HG03280 (cell line): ENCODE measurements at regions not wholly inside any gene's neighbourhood (a gene's known extent, or its start where the extent isn't known, plus 50 kb on each side); places are given as distances from the start of the nearest gene placed in this dataset.
A peak's percentile ranks its signal among the peaks of the same experiment; 100 is the strongest.

Experiments used
- ATAC-seq: cut with Tn5 transposase; IDR thresholded peaks from one replicate; pipeline ENCODE4 v1.9.1; 2021; ENCODE audit warnings: mild to moderate bottlenecking, moderate library complexity; ENCODE audit not compliant: unreplicated experiment

DNA sequence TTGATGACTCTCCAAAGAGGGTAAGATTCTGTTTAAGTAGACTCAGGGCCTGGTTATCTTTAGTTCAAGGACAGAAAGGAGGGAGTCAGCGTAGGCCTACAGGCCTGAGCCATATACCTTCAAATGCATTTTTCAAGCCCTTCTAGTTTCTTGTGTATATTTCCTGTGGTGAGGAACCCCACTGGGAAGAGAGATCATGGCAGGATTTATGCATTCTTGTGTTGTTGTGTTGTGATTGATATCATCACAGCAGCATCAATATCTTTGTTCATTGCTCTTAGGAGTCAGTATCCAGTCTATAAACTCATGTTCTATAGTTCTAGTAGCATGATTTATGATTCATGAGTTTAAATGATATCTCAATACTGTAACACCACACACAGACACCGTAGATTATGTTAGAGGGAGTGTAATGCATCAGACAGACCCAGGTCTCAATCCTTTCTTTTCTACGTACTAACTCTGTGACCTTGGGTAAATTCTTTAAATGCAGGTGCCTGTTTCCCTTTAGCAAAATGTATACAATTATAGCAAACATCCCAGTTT is 427.5 kb downstream of the PDCD6IP start:
- ATAC-seq: no peak

DNA sequence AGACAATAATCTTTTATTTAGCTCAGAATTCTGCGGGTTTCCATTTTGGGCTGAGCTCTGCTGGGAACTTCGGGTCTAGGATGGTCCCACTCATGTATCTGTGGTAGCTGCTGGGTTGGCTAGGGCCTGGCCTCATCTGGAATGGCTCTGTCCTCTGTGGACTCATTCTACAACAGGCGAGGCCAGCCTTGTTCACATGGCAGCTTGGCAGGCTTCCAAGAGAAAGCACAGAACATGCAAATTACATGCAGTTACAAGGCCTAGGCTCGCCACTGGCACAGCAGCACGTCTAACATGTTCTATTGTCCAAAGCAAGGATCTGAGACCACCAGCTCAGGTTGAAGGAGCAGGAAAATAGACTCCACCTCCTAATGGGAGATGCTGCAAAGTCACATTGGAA is 431.4 kb downstream of the PDCD6IP start:
- ATAC-seq: no peak

DNA sequence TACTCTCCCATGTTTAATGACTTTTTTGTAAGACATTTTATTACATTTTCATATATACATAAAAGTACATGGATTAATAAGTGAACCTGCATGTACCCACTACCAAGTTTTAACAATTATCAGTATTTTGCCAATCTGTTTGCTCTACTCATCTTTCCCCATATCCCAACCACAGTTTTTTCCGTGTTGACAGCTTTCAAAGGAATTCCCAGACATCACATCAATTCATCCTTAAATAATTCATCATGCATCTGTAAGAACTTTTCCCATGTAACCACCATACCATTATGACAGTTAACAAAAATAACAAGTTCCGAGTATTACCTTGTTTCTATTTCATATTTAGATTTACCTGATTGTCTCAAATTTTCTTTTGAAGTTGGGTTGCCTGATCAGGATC is 436.7 kb downstream of the PDCD6IP start:
- ATAC-seq: no peak

DNA sequence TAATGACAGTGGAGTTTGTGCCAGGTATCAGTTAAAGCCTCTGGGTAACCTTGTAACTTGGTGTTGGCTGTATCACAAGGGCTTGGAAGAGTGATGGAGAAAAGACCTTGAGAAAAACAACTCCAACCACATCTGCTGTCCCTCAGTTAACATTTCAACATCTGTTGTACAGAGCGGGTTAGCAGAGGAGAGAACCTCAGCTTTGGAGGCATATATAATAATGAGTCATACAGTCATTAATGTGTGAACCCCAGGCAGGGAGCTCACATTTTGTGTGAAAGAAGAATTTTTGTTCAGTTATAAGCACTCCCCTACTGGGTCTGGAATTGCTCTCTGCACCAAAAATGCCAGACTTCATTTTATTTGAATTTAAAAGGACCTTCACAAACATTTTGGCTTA is 439.5 kb downstream of the PDCD6IP start:
- no peak for ATAC-seq

DNA sequence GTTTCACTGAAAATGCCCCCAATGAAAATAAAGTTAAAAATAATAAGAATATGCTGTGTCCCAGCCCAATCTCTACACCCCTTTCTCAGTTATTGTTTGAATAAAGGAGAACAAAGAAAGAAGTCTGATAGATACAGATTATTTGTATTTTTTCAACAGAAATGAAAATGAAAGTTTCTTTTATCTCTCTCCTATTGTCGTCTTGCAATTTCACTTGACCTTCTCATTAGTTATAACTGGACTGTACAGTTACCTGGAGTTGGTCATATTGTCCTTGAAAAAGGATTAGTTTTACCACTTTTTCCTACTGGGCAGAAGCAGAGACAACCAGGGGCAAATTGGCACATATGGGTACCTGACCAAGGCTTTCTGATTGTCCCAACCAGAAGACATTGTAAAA is 440.0 kb downstream of the PDCD6IP start:
- ATAC-seq: no peak

DNA sequence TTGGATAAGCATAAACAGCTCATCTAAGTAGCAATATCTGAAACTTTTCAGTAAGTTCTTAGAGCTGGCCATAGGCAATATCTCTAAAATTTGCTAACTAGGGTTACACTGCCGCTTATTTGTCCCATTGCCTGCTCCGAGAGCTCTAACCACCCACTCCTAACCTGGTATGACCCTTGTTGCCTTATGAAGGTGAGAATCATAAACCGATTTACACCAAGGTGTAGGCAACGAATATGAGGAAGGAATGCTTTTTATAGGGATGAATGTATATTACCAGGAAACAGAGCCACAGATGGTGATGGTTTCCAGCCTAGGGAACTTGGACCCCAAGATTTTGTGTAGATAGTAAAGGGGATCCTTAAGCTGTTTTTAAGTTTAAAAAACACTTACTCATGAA is 440.9 kb downstream of the PDCD6IP start:
- no peak for ATAC-seq

DNA sequence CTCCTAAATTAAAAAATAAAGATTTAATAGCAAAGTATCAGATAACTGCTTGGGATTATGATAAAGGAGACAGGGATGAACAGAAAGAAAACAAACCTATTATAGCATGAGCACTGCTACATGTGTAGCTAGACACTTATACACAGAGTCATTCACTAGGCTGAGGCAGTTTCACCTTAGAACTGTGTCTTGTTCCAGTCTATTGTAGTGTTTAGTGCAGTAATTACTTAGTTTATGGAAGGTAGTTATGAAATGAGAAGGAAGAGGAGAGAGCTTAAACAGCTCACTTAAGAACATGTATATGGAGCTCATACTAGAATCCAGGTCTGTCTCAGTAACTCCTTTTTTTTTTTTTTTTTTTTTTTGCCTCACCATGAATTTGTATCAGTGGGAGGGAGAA is 441.4 kb downstream of the PDCD6IP start:
- ATAC-seq: no peak

DNA sequence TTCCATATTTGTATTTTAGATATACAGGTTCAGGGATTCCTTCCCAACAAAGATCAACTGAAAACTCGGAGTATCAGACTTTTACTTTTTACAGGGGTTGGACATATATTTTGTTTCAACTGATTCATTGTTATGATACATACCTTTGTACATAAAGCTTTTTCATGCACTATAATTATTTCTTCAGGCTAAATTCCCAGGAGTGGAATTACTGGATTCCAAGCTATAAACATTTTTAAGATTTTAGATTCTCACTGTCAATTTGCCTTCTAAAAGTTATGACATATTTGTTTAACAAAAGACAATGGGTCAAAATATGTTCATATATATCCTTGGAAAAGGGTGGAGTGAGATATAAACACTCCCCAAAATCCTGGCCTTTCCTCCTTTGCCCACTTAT is 449.0 kb downstream of the PDCD6IP start:
- ATAC-seq: no peak

DNA sequence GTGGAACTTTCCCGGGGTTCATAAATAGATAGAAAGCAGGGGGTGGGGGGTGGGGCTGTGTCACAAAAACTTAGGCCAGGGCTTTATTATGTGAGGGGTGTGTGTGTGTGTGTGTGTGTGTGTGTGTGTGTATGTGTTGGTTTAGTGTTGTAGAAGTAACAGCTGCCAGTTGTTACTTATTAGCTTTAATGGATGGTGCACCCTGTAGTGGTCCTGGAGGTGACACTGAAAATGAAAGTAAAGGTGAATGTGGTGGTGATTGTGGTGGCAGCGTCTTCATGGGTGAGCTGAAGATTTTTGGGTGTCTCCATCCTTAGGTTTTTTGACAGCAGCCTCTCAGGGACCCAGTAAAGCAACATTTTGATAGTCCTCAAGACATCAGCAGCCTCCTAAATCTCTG is 449.9 kb downstream of the PDCD6IP start:
- peak; percentile 83 for ATAC-seq

DNA sequence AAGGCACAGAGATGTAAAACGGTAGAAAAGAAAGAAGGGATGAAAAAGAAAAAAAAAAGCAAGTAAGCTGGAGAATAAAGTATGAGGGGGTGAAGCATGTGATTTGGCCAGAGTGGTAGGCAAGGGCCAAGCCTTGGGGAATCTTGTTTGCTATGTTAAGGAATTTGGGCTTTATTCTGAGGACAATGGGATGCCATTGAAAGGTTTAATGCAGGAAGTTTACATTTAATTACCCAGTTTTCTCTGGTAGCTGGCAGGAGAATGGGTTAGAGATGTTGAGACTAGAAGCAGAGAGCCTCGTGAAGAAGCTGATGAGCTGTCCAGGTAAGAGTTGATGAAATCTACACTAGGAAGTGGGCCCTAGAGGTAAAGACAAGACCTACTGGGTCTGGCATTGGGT is 455.9 kb downstream of the PDCD6IP start:
- no peak for ATAC-seq

DNA sequence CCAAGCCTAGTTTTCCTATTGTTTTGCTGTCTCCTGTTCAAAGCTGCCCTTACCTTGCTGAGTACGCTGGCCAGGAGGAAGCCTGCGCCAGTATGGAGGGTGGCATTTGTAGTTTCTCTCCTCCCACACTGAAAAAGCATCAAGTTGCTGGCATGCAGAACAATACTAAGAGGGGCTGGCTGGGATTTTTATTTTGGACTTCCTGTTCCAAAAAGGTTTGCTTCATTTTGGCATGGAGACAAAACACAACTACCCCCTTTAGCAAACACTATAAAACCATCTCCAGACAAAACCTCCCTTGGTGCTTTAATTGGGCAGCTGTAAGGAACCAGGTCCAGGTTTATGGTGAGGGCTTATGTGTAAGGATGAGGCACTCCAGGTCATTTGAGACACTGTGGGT is 457.6 kb downstream of the PDCD6IP start:
- no peak for ATAC-seq

DNA sequence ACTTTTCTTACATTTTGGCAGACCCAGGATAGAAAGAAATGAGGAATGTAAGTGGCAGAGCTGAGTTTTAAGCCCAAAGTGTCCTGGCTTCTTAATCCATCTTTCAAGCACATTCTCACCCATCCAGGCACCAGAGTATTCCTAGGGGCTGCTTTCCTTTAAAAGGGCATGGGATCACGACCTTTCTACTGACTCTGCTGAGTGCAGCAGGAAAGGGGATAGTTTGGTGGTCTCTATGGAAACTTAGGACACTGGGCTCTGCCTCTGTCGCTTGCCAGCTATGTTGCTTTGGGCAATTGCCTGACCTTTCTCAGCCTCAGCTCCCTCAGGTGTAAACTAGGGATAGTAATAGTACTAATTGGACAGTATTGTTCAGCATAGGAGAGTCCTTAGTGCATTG is 458.4 kb downstream of the PDCD6IP start:
- no peak for ATAC-seq

DNA sequence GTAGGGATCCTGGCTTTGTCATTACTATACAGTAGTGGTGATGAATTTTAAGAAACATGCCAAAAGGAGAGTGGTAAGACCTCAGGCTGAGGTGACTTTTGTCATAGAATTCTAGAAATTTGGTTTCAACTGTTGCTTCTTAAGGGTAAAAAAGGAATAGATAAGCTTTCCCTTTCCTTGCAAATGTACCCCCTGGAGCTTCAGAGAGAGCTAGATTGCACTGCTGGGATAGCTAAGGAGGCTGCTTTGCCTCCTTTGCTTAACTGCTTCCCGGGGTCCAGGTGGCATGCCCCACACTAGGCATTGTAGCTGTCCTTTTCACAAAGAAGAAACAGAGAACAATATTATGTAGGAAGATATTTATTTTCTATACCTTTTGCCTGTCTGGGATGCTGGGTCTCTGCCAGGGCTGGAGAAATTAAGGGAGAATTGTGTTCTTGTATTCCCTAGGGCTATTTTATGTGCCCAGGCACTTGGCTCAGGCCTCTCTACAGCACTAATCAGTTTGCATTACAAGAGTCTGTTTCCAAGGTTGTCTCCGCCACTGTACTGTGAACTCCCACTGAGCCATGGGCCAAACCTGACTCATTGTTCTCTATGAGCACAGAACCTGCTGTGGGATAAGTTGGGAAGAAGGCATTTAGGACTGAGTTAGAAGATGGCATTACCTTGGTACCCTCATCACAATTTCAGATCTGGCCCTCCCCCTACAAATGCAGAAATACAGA is 460.0 kb downstream of the PDCD6IP start:
- ATAC-seq: no peak

DNA sequence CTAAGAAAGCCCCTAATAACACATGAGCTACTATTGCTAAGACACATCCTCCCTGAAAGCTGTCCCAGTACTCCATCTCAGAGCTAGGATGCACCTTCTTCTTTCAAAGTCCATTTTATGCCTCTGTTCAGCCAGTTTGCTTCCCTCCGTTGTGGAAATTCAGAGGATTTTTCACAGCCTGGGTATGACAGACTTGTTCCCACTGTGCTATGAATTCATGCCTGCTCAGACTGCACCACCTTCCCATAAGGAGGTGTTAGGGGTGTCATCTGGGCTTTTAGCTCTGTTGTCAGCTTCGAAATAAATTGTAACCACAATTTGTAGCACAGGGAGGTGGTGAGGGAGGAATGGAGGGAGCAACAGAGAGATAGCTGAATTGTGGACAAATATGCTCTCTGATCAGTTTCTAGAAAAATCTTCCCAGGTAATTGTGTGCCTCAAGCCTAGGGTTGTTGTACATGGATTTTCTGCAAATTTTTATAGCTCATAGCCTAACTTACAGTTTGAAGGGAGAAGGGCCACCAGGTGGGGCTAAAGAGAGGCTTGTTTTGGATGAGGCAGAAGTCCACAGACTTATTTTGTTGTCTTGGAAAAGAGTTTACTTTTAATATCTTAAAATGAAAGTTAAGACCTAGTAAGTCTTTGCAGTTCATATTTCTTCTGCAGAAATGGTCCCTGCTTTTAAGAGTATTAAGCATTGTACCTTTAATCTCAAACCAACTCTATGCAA is 462.0 kb downstream of the PDCD6IP start:
- ATAC-seq: no peak

DNA sequence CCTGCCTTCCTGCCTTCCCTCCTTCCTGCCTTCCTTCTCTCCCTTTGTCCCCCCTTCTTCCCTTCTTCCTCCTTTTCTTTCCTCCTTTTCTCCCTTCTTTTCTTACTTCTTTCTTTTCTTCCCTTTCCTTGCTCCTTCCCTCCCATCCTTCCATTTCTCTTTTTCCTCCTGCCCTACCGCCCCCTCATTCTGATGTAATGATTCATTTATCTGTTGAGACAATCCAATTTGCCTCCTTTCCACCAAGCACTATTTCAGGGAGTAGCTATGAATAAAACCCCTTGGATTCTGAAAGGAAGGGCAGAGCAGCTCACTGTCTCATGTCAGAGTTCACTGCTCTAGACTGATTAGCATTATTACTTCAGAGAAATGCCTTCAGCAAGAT is 462.6 kb downstream of the PDCD6IP start:
- no peak for ATAC-seq

DNA sequence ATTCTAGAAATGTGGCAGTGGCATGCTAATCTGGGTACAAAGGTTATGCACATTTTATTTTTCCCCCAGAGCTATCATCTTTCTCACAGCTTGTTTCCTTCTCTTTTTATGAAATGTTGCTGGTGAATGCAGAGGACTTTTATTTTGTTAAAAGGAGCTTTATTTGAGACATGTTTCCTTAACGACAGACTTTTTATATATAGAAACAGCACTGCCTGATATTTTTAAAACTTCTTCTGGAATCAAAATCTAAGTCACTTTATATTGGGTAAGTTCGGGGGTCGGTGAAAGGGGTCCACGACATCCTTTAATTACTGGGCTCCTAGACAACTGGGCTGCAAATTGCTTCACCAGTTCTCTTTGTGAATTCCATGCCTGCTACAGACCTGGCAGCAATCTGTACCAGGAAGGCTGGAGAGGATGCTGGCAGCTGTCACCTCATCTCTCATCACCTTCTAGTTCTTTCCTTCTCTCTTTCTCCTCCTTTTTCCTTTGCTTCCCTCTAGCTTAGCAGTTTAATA is 464.7 kb downstream of the PDCD6IP start:
- ATAC-seq: no peak

DNA sequence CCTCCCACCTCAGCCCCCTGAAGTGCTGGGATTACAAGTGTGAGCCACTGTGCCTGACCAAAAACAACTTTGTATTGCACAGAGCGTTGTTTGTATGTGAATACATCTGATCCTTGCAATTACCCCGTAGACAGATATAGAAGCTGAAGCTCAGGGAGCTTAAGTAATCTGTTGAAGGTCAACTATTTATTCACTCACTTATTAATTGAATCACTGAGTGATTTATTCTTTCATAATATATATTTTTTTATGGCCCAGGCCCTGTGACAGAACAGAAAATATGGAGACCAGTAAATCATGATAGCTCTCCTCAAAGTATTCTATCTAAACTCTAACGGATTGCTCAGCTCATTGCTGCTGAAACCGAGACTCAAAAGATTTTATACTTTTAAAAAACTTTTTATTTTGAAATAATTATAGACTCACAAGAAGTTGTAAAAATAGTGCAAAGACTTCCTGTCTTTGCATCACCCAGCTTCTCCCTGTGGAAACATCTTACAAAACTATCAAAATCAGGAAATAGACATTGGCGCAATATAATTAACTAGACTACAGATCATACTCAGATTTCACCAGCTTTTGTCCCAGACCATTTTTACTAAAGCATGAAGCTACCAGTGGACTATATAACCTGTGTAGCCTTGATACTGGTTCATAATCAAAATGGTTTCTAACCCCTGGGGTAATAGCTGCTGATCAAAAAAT is 466.1 kb downstream of the PDCD6IP start:
- ATAC-seq: no peak

DNA sequence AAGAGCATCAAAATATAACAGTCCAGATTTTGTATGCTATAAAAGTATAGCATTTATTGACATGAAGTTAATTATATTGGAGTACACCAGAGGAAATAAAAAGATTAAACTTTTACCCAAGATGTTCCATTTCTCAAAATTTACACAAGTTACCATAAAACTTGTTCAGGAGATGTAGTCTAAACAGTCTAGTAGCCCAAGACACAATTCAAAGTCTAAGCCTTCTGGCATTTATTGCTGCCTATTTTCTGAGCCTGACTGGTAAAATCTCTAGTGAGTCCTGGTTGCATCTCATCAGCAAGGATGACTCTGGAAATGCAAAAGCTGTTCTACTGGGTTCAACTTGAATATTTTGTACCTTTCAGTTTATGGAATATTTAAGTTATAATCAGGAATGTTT is 468.7 kb downstream of the PDCD6IP start:
- ATAC-seq: no peak

DNA sequence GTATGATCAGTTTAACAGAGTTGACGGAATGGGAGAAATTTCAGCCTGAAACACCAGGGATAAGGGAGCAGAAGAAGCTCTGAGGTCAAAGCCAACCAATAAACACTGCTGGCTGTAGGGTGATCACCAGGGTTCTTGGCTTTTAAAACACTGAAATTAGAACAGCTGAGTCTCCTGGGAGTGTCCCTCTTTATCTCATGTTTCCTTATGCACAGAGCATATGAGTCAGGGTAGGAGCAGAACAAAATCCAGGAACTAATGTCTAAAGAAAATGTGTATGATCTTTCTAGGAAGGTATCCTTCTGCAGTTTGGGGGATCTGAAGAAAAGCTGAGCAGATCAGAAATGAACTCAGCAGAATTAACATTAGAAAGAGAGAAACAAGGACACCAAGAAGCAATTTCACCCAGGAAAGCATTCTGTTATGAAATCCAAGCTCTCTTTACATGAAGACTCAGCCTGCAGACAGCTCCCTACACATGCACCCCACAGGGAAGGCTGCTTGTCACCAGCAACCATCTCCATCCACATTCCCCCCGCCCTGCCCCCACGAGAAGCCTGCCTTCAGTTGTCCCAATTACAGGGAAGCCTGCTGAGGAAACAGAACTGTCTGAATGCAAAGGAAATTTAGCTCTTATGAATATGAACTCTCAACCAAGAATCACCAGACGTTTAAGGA is 469.7 kb downstream of the PDCD6IP start:
- no peak for ATAC-seq

DNA sequence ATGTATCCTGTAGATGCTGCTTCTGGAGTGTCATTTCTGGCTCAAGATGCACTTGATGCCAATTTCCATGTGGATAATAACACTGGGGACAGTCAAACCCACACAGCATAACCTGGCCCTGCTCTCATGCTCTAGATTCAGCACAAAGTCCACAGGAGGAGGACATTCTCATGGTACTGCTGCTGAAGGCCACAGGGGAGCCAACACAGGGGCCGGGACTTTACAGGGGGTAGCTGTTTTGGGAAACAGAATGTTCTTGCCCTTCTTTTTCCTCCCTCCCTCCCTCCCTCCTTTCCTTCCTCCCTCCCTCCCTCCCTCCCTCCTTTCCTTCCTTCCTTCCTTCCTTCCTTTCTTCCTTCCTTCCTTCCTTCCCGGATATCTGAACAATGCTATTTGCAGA is 477.4 kb downstream of the PDCD6IP start:
- ATAC-seq: no peak

DNA sequence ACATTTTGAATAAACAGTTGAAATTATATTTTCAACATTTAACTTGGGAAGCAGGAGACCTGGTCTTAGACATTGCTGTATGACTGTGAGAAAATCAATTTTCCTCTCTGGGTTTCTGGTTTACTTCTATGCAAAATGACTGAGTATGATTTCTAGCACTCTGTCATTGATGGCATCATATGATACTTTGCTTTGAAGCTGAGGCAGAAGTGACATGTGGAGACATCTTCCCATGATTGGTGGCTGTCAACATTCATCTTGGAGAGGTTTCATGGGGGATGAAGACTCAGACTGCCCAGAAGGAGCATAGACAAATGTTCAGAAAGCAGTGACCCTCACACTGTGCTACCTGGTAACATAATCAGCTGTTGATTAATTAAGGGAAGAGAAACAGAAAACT is 477.9 kb downstream of the PDCD6IP start:
- ATAC-seq: no peak
